ENCODE measurements at regions not wholly inside any gene's neighbourhood (a gene's known extent, or its start where the extent isn't known, plus 50 kb on each side); places are given as distances from the start of the nearest gene placed in this dataset.

DNA sequence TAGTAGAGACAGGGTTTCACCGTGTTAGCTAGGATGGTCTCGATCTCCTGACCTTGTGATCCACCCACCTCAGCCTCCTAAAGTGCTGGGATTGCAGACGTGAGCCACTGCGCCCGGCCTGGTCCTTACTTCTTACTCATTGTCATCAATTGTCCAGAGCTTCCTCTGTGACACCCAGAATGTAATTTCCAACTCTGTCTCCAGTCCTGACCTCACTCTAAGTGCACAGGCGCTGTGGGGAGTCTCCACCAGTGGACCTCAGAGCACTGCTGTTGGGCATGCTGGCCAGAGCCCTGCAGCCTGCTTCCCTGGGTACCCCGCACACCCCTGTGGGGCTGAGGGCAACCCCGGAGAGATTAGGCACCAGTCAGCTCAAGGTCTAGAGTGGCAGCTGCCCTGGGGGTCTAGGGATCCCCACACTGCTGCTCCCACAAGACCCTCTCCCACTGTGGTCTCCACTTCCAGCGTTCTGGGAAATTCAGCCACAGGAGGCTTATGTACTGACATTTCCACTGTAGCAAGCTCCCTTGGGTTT lies 1140.3 kb downstream of the TBC1D22A start:
- POLR2A ChIA-PET: no interaction called here
- CTCF ChIA-PET: no interaction called here
- Histone ChIP-seq H3K4me2 (replicated peaks; ENCODE audit: low read depth, low read length, poor library complexity, severe bottlenecking) (no peak overlapping the region), H4K20me1 (ENCODE audit: control insufficient read depth, insufficient read depth, low read length, poor library complexity, severe bottlenecking) (no peaks in the 10 kb centered on the region), H3K27ac (ENCODE audit: low read length in 2 of 2) (no peak overlapping the region), H3K4me3 (ENCODE audit: control extremely low read depth in 1 of 5, extremely low read depth in 1 of 5, insufficient read depth in 1 of 5, low read depth in 2 of 5, low read length in 4 of 5) (no peak overlapping the region), H3K27me3 (replicated peaks in 1 of 4; ENCODE audit: control extremely low read depth in 1 of 4, control insufficient read depth in 3 of 4, insufficient read depth in 4 of 4, low read length in 3 of 4) (no peaks in the 10 kb centered on the region), H3K79me2 (ENCODE audit: control insufficient read depth, insufficient read depth, low read length) (no peaks in the 10 kb centered on the region), H2AFZ (ENCODE audit: insufficient read depth, low read depth, low read length, poor library complexity, severe bottlenecking) (no peak overlapping the region), H3K9me3 (ENCODE audit: control extremely low read depth in 1 of 3, control insufficient read depth in 2 of 3, insufficient read depth in 1 of 3, low read length in 2 of 3) (peaks cover 0 to 6% (median 1%) of the 10 kb centered on the region in 3 donors), H3K4me1 (ENCODE audit: control insufficient read depth in 2 of 2, insufficient read depth in 2 of 2, low read length in 2 of 2) (no peaks in the 10 kb centered on the region), H3K9ac (ENCODE audit: low read length) (no peak overlapping the region), H3K36me3 (replicated peaks in 1 of 2; ENCODE audit: control extremely low read depth in 1 of 2, control insufficient read depth in 1 of 2, extremely low read depth in 1 of 2, insufficient read depth in 2 of 2, low read length in 1 of 2) (no peaks in the 10 kb centered on the region)
- no peak for DNase-seq
- intact Hi-C loops (cut with micrococcal nuclease): no loop called here
- no peak for ATAC-seq (ENCODE audit: low read depth)
- no peaks in the 10 kb centered on the region for H3K4me1 Mint-ChIP-seq
- TF ChIP-seq EZH2 (IDR thresholded peaks at IDR 0.05; ENCODE audit: borderline replicate concordance, insufficient read depth, low read depth, low read length, poor library complexity, severe bottlenecking): no peak
- TF ChIP-seq, protein P1, sequence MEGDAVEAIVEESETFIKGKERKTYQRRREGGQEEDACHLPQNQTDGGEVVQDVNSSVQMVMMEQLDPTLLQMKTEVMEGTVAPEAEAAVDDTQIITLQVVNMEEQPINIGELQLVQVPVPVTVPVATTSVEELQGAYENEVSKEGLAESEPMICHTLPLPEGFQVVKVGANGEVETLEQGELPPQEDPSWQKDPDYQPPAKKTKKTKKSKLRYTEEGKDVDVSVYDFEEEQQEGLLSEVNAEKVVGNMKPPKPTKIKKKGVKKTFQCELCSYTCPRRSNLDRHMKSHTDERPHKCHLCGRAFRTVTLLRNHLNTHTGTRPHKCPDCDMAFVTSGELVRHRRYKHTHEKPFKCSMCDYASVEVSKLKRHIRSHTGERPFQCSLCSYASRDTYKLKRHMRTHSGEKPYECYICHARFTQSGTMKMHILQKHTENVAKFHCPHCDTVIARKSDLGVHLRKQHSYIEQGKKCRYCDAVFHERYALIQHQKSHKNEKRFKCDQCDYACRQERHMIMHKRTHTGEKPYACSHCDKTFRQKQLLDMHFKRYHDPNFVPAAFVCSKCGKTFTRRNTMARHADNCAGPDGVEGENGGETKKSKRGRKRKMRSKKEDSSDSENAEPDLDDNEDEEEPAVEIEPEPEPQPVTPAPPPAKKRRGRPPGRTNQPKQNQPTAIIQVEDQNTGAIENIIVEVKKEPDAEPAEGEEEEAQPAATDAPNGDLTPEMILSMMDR (IDR thresholded peaks at IDR 0.05): no peak
- no peak overlapping the region for H3K4me3 Mint-ChIP-seq
- WGBS (ENCODE audit: insufficient coverage): 89% methylated on average over 8 of the region's 9 CpGs
- peaks cover 3% of the 10 kb centered on the region for H3K9me3 Mint-ChIP-seq (ENCODE audit: insufficient read depth)
- no peak overlapping the region for H3K27ac Mint-ChIP-seq
- H3K27me3 Mint-ChIP-seq: peaks cover 7% of the 10 kb centered on the region

DNA sequence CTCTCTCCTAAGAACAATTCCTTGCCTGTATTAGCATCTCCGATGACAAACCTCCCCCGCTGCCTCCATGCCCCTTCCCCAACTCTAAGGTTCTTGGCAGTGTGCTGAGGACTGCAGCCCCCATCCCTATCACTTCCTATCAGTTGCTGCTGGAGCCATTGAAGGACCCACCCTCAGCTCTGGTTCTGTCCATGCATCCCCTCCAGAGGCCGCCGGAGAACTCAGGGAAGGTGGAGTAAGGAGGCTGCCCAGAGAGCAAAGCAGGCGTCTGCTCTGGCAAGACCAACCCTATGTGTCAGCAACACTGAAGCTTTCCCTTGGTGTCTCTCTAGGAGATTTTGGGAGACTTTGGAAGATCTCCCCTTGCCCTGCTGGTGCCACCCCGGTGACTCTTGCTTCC lies 1139.5 kb downstream of the TBC1D22A start:
- Histone ChIP-seq H3K9ac (ENCODE audit: low read length) (no peak overlapping the region), H3K4me1 (ENCODE audit: control insufficient read depth in 2 of 2, insufficient read depth in 2 of 2, low read length in 2 of 2) (no peaks in the 10 kb centered on the region), H3K27me3 (replicated peaks in 1 of 4; ENCODE audit: control extremely low read depth in 1 of 4, control insufficient read depth in 3 of 4, insufficient read depth in 4 of 4, low read length in 3 of 4) (no peaks in the 10 kb centered on the region), H3K27ac (ENCODE audit: low read length in 2 of 2) (no peak overlapping the region), H4K20me1 (ENCODE audit: control insufficient read depth, insufficient read depth, low read length, poor library complexity, severe bottlenecking) (no peaks in the 10 kb centered on the region), H3K36me3 (replicated peaks in 1 of 2; ENCODE audit: control extremely low read depth in 1 of 2, control insufficient read depth in 1 of 2, extremely low read depth in 1 of 2, insufficient read depth in 2 of 2, low read length in 1 of 2) (no peaks in the 10 kb centered on the region), H3K79me2 (ENCODE audit: control insufficient read depth, insufficient read depth, low read length) (no peaks in the 10 kb centered on the region), H3K4me2 (replicated peaks; ENCODE audit: low read depth, low read length, poor library complexity, severe bottlenecking) (no peak overlapping the region), H2AFZ (ENCODE audit: insufficient read depth, low read depth, low read length, poor library complexity, severe bottlenecking) (no peak overlapping the region), H3K9me3 (ENCODE audit: control extremely low read depth in 1 of 3, control insufficient read depth in 2 of 3, insufficient read depth in 1 of 3, low read length in 2 of 3) (peaks cover 0 to 6% (median 0%) of the 10 kb centered on the region in 3 donors), H3K4me3 (ENCODE audit: control extremely low read depth in 1 of 5, extremely low read depth in 1 of 5, insufficient read depth in 1 of 5, low read depth in 2 of 5, low read length in 4 of 5) (no peak overlapping the region)
- WGBS (ENCODE audit: insufficient coverage): 85% methylated on average over 5 of the region's 6 CpGs
- DNase-seq: no peak
- TF ChIP-seq EZH2 (IDR thresholded peaks at IDR 0.05; ENCODE audit: borderline replicate concordance, insufficient read depth, low read depth, low read length, poor library complexity, severe bottlenecking): no peak
- TF ChIP-seq, protein P1 (IDR thresholded peaks at IDR 0.05): no peak
- Mint-ChIP-seq H3K27me3 (peaks cover 7% of the 10 kb centered on the region), H3K4me1 (no peaks in the 10 kb centered on the region), H3K4me3 (no peak overlapping the region), H3K27ac (no peak overlapping the region), H3K9me3 (ENCODE audit: insufficient read depth) (peaks cover 3% of the 10 kb centered on the region)
- ATAC-seq (ENCODE audit: low read depth): no peak
- ChIA-PET POLR2A (no interaction called here), CTCF (no interaction called here)
- intact Hi-C loops (cut with micrococcal nuclease): no loop called here
